HEK293T (cell line): ENCODE measurements at regions not wholly inside any gene's neighbourhood (a gene's known extent, or its start where the extent isn't known, plus 50 kb on each side); places are given as distances from the start of the nearest gene placed in this dataset.

Experiments used
- CTCF ChIA-PET: fragments of 350-600 bp; formaldehyde crosslinking; extraction: SDS; loops from one replicate; lab custom pipeline; 2021; ENCODE audit warnings: antibody characterized with exemption, inconsistent platforms; lab: Yijun Ruan, JAX
- POLR2A ChIA-PET: fragments of 350-600 bp; formaldehyde crosslinking; extraction: SDS; loops from one replicate; lab custom pipeline; 2020; ENCODE audit warnings: antibody characterized with exemption, inconsistent platforms; lab: Yijun Ruan, JAX
- DNase-seq: peaks from one replicate; pipeline ENCODE4 v3.0.0; 2012; ENCODE audit warnings: mixed read lengths; ENCODE audit errors: extremely low spot score
- ARNT ChIP-seq: fragments of 450-650 bp; IDR thresholded peaks from 2 replicates; pipeline ENCODE4 v1.6.1; 2017; ENCODE audit warnings: mild to moderate bottlenecking
- BHLHE40 ChIP-seq: fragments of 450-650 bp; IDR thresholded peaks from 2 replicates; pipeline ENCODE4 v1.6.1; 2016; ENCODE audit warnings: mild to moderate bottlenecking, moderate library complexity, borderline replicate concordance
- CTBP1 ChIP-seq: fragments of 450-650 bp; IDR thresholded peaks from 2 replicates; pipeline ENCODE4 v1.6.1; 2016; ENCODE audit warnings: borderline replicate concordance
- ELF4 ChIP-seq: fragments of 450-650 bp; IDR thresholded peaks from 2 replicates; pipeline ENCODE4 v1.6.1; 2017; ENCODE audit warnings: antibody characterized with exemption
- FOXA1 ChIP-seq: fragments of 450-650 bp; IDR thresholded peaks from 2 replicates; pipeline ENCODE4 v1.6.1; 2016; ENCODE audit warnings: mild to moderate bottlenecking
- FOXK2 ChIP-seq: fragments of 450-650 bp; IDR thresholded peaks from 2 replicates; pipeline ENCODE4 v1.6.1; 2016; ENCODE audit warnings: mild to moderate bottlenecking
- FOXM1 ChIP-seq: fragments of 450-650 bp; IDR thresholded peaks from 2 replicates; pipeline ENCODE4 v1.6.1; 2017; ENCODE audit warnings: mild to moderate bottlenecking, borderline replicate concordance
- HDGF ChIP-seq: fragments of 450-650 bp; IDR thresholded peaks from 2 replicates; pipeline ENCODE4 v1.6.1; 2017; ENCODE audit warnings: antibody characterized with exemption, borderline replicate concordance
- L3MBTL2 ChIP-seq: fragments of 450-650 bp; conservative IDR thresholded peaks from 2 replicates; pipeline ENCODE4 v1.6.1; 2016; ENCODE audit warnings: mild to moderate bottlenecking
- LEF1 ChIP-seq: fragments of 450-650 bp; IDR thresholded peaks from 2 replicates; pipeline ENCODE4 v1.6.1; 2017; ENCODE audit warnings: mild to moderate bottlenecking, borderline replicate concordance
- NFRKB ChIP-seq: fragments of 450-650 bp; IDR thresholded peaks from 2 replicates; pipeline ENCODE4 v1.6.1; 2016; ENCODE audit warnings: mild to moderate bottlenecking, moderate library complexity
- SP1 ChIP-seq: fragments of 450-650 bp; IDR thresholded peaks from 2 replicates; pipeline ENCODE4 v1.6.1; 2017
- SUZ12 ChIP-seq: fragments of 450-650 bp; IDR thresholded peaks from 2 replicates; pipeline ENCODE4 v1.6.1; 2016; ENCODE audit warnings: mild to moderate bottlenecking
- TARDBP ChIP-seq: fragments of 450-650 bp; IDR thresholded peaks from 2 replicates; pipeline ENCODE4 v1.6.1; 2016
- ZNF384 ChIP-seq: fragments of 450-650 bp; IDR thresholded peaks from 2 replicates; pipeline ENCODE4 v1.6.1; 2016
- TF ChIP-seq, protein P1 (sequence below): fragments of 450-650 bp; IDR thresholded peaks from 2 replicates; pipeline ENCODE4 v1.6.1; 2016

DNA sequence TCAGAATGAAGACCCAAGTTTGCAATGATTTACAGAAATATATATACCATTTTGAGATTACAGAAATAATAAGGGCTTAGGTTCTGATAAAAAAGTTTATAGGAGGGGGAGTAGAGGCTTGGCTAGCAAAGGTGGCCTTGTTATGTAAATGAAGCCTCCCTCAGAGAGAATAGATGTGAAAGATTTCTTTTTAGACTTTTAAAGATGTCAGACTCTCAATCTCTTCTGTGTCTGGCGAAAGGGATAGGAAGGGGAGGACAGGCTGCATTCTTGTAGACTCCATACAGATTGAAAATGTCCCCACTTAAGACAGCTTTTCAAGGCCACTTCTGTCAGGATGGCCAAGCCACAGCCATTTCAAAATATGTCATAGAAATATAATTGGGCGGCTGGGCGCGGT lies 63.1 kb upstream of the CLINT1 start:
- DNase-seq, result no peak
- ChIA-PET CTCF (no interaction called here), POLR2A (no interaction called here)
- TF ChIP-seq CTBP1, result no peak
- no peak for TF ChIP-seq SUZ12
- no peak for TF ChIP-seq FOXM1
- TF ChIP-seq ARNT, result no peak
- no peak for TF ChIP-seq FOXK2
- no peak for TF ChIP-seq ELF4
- TF ChIP-seq HDGF, result no peak
- TF ChIP-seq L3MBTL2, result no peak
- TF ChIP-seq SP1, result no peak
- no peak for TF ChIP-seq NFRKB
- no peak for TF ChIP-seq BHLHE40

DNA sequence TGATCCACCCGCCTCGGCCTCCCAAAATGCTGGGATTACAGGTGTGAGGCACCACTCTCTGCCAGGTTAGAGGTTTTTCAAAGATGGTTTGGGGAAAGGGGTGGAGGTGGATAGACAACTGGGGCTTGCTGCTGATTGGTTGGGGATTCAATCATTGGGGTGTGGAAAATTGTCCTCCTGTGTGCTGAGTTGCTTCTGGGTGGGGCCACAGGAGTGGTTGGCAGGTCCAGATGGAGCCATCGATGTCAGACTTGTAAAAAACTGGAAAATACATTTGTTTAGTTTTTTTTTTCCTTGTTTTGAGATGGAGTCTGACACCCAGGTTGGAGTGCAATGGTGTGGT lies 61.9 kb upstream of the CLINT1 start:
- TF ChIP-seq HDGF, result no peak
- TF ChIP-seq, protein P1, sequence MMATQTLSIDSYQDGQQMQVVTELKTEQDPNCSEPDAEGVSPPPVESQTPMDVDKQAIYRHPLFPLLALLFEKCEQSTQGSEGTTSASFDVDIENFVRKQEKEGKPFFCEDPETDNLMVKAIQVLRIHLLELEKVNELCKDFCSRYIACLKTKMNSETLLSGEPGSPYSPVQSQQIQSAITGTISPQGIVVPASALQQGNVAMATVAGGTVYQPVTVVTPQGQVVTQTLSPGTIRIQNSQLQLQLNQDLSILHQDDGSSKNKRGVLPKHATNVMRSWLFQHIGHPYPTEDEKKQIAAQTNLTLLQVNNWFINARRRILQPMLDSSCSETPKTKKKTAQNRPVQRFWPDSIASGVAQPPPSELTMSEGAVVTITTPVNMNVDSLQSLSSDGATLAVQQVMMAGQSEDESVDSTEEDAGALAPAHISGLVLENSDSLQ, result no peak
- no peak for TF ChIP-seq SUZ12
- TF ChIP-seq FOXM1, result no peak
- no peak for TF ChIP-seq ELF4
- TF ChIP-seq ZNF384, result no peak
- no peak for TF ChIP-seq BHLHE40
- TF ChIP-seq FOXK2, result no peak
- TF ChIP-seq L3MBTL2, result no peak
- no peak for TF ChIP-seq CTBP1
- TF ChIP-seq SP1, result no peak
- TF ChIP-seq ARNT, result no peak
- ChIA-PET CTCF (no interaction called here), POLR2A (no interaction called here)
- DNase-seq, result no peak

DNA sequence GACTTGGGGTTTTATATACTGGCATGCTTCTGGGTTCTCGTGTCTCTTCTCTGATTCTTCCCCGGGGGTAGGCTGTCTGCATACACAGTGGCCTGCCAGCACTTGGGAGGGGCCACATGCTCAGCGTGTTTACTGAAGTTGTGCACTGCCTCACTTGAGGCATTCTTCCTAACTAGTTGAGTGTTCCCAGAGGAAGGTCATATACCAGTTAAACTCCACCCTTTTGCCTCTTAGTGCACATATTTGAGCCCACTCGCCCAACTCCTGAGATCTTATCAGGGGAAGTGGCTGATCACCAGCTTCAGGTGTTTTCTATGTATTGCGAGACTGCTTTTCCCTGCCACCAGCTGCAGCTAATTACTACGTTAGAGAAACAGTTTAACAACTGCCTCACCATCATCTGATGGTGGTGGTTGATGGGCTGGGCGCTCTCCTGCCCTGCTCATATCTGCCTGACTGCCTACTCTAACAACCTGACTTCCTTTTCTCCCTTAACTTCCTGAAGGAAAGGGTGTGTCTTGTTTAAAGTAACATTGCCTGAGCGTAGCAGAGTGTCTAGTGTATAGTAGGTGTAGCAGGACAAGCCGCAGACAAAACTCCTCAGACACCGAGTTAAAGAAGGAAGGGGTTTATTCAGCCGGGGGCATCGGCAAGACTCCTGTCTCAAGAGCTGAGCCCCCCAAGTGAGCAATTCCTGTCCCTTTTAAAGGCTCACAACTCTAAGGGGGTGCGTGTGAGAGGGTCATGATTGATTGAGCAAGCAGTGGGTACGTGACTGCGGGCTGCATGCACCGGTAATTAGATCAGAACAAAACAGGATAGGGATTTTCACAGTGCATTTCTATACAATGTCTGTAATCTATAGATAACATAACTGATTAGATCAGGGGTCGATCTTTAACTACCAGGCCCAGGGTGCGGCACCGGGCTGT lies 60.1 kb upstream of the CLINT1 start:
- CTCF ChIA-PET, result interaction anchor here (0.6 to 1.7 kb wide), 4 partner anchors 29 to 55 kb away, joined by 3 to 8 read pairs (median 3); no protein-coding TSS in a partner anchor
- DNase-seq, result no peak
- POLR2A ChIA-PET, result no interaction called here
- TF ChIP-seq SP1 (no peak), LEF1 (no peak), BHLHE40 (no peak), FOXA1 (no peak), FOXK2 (no peak), ARNT (no peak), L3MBTL2 (no peak), NFRKB (no peak), TARDBP (no peak), SUZ12 (no peak), CTBP1 (no peak), FOXM1 (no peak)
- TF ChIP-seq, protein P1, result no peak

DNA sequence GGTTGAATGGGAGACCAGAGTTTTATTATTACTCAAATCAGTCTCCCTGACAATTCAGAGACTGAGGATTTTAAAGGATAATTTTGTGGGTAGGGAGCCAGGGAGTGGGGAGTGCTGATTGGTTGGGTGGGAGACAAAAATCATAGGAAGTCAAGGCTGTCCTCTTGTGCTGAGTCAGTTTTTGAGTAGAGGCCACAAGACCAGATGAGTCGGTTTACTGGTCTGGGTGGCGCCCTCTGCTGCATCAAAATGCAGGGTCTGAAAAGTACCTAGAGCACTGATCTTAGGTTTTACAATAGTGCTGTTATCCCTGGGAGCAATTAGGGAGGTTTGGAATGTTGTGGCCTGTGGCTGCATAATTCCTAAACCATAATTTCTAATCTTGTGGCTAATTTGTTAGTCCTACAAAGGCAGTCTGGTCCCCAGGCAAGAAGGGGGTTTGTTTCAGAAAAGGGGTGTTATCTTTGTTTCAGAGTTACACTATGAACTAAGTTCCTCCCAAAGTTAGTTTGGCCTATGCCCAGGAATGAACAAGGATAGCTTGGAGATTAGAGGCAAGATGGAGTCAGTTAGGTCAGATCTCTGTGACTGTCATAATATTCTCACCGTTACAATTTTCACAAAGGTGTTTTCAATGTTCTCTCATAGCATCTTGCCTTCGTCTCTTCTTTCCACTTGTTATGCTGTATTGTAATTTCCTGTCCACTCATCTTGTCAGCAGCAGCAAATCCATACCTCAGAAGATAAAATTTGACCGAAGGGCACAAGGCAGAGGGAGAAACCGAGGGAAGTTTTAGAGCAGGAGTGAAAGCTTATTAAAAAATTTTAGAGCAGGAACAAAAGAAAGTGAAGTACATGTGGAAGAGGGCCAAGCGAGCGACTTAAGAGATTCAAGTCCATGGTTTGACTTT lies 59.2 kb upstream of the CLINT1 start:
- ChIA-PET POLR2A (no interaction called here), CTCF (interaction anchor here (0.7 kb wide), 2 partner anchors 33 to 45 kb away, joined by 3 read pairs; no protein-coding TSS in a partner anchor)

DNA sequence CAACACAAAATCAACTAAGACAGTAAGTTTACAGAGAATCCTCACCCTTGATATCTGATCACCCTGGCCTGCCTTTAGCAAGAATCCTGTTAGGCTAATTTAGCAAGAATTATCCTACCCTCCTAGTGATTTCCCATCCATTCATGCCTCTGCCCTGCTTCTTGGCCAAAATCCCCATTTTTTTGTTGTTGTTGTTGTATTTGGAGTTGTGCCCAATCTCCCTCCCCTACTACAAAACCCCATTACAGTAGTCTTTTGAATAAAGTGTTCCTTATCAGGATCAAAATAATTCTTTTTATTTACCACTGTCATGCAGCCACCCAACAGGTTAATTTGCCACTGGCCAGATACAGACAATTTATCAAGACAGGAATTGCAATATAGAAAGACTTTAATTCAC lies 58.5 kb upstream of the CLINT1 start:
- no peak for DNase-seq
- CTCF ChIA-PET, result no interaction called here
- POLR2A ChIA-PET, result no interaction called here
- TF ChIP-seq BHLHE40 (no peak), FOXM1 (no peak), FOXK2 (no peak), FOXA1 (no peak), ELF4 (no peak), NFRKB (no peak), CTBP1 (no peak), LEF1 (no peak), L3MBTL2 (no peak), SUZ12 (no peak), ARNT (no peak), SP1 (no peak), HDGF (no peak), TARDBP (no peak), ZNF384 (no peak)
- TF ChIP-seq, protein P1, result no peak

More for the DNA sequence above, 59.2 kb upstream of the CLINT1 start:
- TF ChIP-seq SUZ12 (no peak), BHLHE40 (no peak), FOXK2 (no peak), FOXM1 (no peak), ZNF384 (no peak), CTBP1 (no peak), ARNT (no peak), LEF1 (no peak), HDGF (no peak), L3MBTL2 (no peak), NFRKB (no peak), TARDBP (no peak), ELF4 (no peak)
- TF ChIP-seq, protein P1, result no peak
- DNase-seq, result peak; percentile 47
